HepG2 (cell line): ENCODE measurements at regions not wholly inside any gene's neighbourhood (a gene's known extent, or its start where the extent isn't known, plus 50 kb on each side); places are given as distances from the start of the nearest gene placed in this dataset.

Experiments used
- ATAC-seq: fragments of 200-7000 bp; cut with Tn5 transposase; 3 replicates; pipeline ENCODE4 v1.9.1; 2020; ENCODE audit warnings: mild to moderate bottlenecking, moderate library complexity
- BruUV-seq: library from RNA; stranded (reverse); fragments of 400-500 nt; replicated peaks from 2 replicates; lab custom pipeline; 2021; lab: Mats Ljungman, UMichigan
- CTCF ChIA-PET: fragments of 300-600 bp; formaldehyde crosslinking; extraction: SDS; loops from one replicate; lab custom pipeline; 2021; ENCODE audit warnings: low total read pairs, inconsistent platforms, low intra/inter-chr PET ratio; lab: Yijun Ruan, JAX
- POLR2A ChIA-PET: fragments of 350-600 bp; sonication (Branson Sonifier 250); formaldehyde crosslinking; loops from one replicate; lab custom pipeline; 2020; ENCODE audit warnings: antibody characterized with exemption, inconsistent platforms; lab: Yijun Ruan, JAX
- DNase-seq: peaks from one replicate; pipeline ENCODE4 v3.0.0-alpha.2; 2015; ENCODE audit warnings: low spot score
- FAIRE-seq: peaks from 3 replicates; lab custom pipeline; 2011; peaks lifted over from hg19 to GRCh38; lab: Jason Lieb, UNC
- H2AFZ ChIP-seq: one replicate; pipeline ENCODE4 v1.6.1; 2011; ENCODE audit warnings: low read length, inconsistent platforms
- H3K27ac ChIP-seq: fragments of 300-600 bp; 3 replicates; pipeline ENCODE4 v1.8.0; 2011; ENCODE audit warnings: mixed run types, mild to moderate bottlenecking, mixed read lengths, low read length, inconsistent platforms; ENCODE audit not compliant: insufficient read depth; ENCODE audit errors: extremely low read length
- H3K27me3 ChIP-seq, 2 experiments: fragments of 200-600 bp in 1 of 2; 2 replicates in 1 of 2; 3 replicates in 1 of 2; pipeline versions ENCODE4 v1.6.0 to v1.8.0; 2011; ENCODE audit warnings: low read length in 2 of 2, mild to moderate bottlenecking in 2 of 2, moderate library complexity in 2 of 2, inconsistent platforms in 1 of 2; ENCODE audit not compliant: insufficient read depth in 2 of 2, control insufficient read depth in 1 of 2
- H3K36me3 ChIP-seq, 2 experiments: fragments of 200-600 bp in 1 of 2; replicated peaks in 1 of 2; 2 replicates in 1 of 2; 3 replicates in 1 of 2; pipeline versions ENCODE4 v1.5.1 to v1.8.0; 2011; ENCODE audit warnings: low read length in 2 of 2, inconsistent platforms in 1 of 2; ENCODE audit not compliant: insufficient read depth in 2 of 2, control insufficient read depth in 1 of 2
- H3K4me1 ChIP-seq: 2 replicates; pipeline ENCODE4 v1.5.1; 2012; ENCODE audit warnings: low read length, inconsistent platforms; ENCODE audit not compliant: insufficient read depth
- H3K4me2 ChIP-seq: 2 replicates; pipeline ENCODE4 v1.6.0; 2011; ENCODE audit warnings: low read depth, low read length, inconsistent platforms
- H3K4me3 ChIP-seq, 3 experiments: fragments of 200-600 bp in 1 of 3; sonication (generic), shearing (Covaris generic) in 1 of 3; replicated peaks in 1 of 3; 2 replicates each; pipeline ENCODE4 v1.5.1; 2011 to 2016; ENCODE audit warnings: low read length in 3 of 3, inconsistent platforms in 2 of 3, low read depth in 2 of 3, mild to moderate bottlenecking in 2 of 3, control low read depth in 1 of 3, mixed read lengths in 1 of 3; ENCODE audit not compliant: insufficient read depth in 1 of 3
- H3K79me2 ChIP-seq: one replicate; pipeline ENCODE4 v1.6.1; 2011; ENCODE audit warnings: low read length, inconsistent platforms; ENCODE audit not compliant: insufficient read depth
- H3K9ac ChIP-seq: 2 replicates; pipeline ENCODE4 v1.6.0; 2011; ENCODE audit warnings: mild to moderate bottlenecking, low read depth, low read length, inconsistent platforms; ENCODE audit not compliant: insufficient read depth
- H3K9me3 ChIP-seq: 2 replicates; pipeline ENCODE4 v1.5.1; 2012; ENCODE audit warnings: mild to moderate bottlenecking, low read length
- H4K20me1 ChIP-seq: 2 replicates; pipeline ENCODE4 v1.6.0; 2011; ENCODE audit warnings: inconsistent platforms, mild to moderate bottlenecking, low read length, moderate library complexity; ENCODE audit not compliant: insufficient read depth
- HES4 ChIP-seq: sonication (generic); formaldehyde crosslinking; IDR thresholded peaks from 2 replicates; pipeline ENCODE4 v1.9.0; 2021; ENCODE audit warnings: mild to moderate bottlenecking, missing genetic modification reagents, borderline replicate concordance
- KLF16 ChIP-seq, 2 experiments: sonication (generic) in 1 of 2; formaldehyde crosslinking in 1 of 2; IDR thresholded peaks; 2 replicates each; pipeline versions ENCODE4 v1.6.1 to v1.8.0; 2016 to 2023; ENCODE audit warnings: missing genetic modification reagents in 2 of 2, missing compliant biosample characterization in 1 of 2
- MIXL1 ChIP-seq: IDR thresholded peaks from 2 replicates; pipeline ENCODE4 v1.6.1; 2016
- MTF2 ChIP-seq: sonication (generic); formaldehyde crosslinking; IDR thresholded peaks from 2 replicates; pipeline ENCODE4 v1.5.0; 2020; ENCODE audit warnings: missing genetic modification reagents, borderline replicate concordance
- SIX4 ChIP-seq: sonication (generic); formaldehyde crosslinking; IDR thresholded peaks from 2 replicates; pipeline ENCODE4 v1.4.0; 2020; ENCODE audit warnings: missing genetic modification reagents
- ZBTB2 ChIP-seq: sonication (generic); formaldehyde crosslinking; IDR thresholded peaks from 2 replicates; pipeline ENCODE4 v1.8.0; 2022; ENCODE audit warnings: low read depth, missing genetic modification reagents
- ZNF101 ChIP-seq: sonication (generic); formaldehyde crosslinking; IDR thresholded peaks from 2 replicates; pipeline ENCODE4 v1.4.0; 2020; ENCODE audit warnings: mild to moderate bottlenecking, low read depth, missing genetic modification reagents, borderline replicate concordance
- ZNF484 ChIP-seq: sonication (generic); formaldehyde crosslinking; IDR thresholded peaks from 2 replicates; pipeline ENCODE4 v1.5.1; 2020; ENCODE audit warnings: mild to moderate bottlenecking, low read depth, missing genetic modification reagents, borderline replicate concordance
- ZNF609 ChIP-seq: sonication (generic); formaldehyde crosslinking; IDR thresholded peaks from 2 replicates; pipeline ENCODE4 v1.4.0; 2020; ENCODE audit warnings: mild to moderate bottlenecking, missing genetic modification reagents, borderline replicate concordance
- in situ Hi-C: cut with HindIII; loops from 2 replicates; pipeline ENCODE4 v1.10.0; 2017; ENCODE audit warnings: low pct_unique_long_range_greater_than_20kb; ENCODE audit not compliant: extremely low pct_ligation_motif_present
- intact Hi-C: fragments of 100-400 bp; cut with micrococcal nuclease; formaldehyde crosslinking; loops from one replicate; pipeline ENCODE4 v1.10.0; 2022; ENCODE audit not compliant: unreplicated experiment
- TF ChIP-seq, protein P1 (sequence below): IDR thresholded peaks from 2 replicates; pipeline ENCODE4 v1.6.1; 2016; ENCODE audit warnings: missing compliant biosample characterization, missing genetic modification reagents, borderline replicate concordance
- TF ChIP-seq, protein P2 (sequence below): sonication (generic); formaldehyde crosslinking; IDR thresholded peaks from 2 replicates; pipeline ENCODE4 v1.5.0; 2020; ENCODE audit warnings: missing genetic modification reagents

DNA sequence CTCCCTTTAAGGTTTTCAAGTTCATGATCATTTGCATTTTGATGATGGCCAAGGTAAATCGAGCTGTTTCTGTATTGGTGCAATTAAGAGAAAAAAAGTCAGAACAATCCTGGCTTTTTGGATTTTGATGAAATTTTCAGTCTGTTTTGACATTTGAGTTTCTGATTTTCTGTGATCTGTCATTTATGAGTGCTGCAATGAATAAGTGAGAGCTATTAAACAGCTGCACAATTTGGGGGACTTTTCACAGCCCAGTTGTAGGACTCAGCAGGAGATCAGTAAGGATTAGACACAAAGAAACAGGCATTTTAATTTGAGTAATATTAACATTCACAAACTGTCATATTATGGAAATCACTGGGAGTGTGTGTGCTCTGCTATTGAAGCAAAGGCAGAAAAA lies 452.9 kb upstream of the CXADR start (continued):
- TF ChIP-seq, protein P1, sequence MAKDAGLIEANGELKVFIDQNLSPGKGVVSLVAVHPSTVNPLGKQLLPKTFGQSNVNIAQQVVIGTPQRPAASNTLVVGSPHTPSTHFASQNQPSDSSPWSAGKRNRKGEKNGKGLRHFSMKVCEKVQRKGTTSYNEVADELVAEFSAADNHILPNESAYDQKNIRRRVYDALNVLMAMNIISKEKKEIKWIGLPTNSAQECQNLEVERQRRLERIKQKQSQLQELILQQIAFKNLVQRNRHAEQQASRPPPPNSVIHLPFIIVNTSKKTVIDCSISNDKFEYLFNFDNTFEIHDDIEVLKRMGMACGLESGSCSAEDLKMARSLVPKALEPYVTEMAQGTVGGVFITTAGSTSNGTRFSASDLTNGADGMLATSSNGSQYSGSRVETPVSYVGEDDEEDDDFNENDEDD (CRISPR knock-in tag), result no peak

GRCh38 chr21:17066006-17066405 lies 446.8 kb upstream of the CXADR start:
- Histone ChIP-seq H3K36me3 (no peaks in the 10 kb centered on the region), H3K27ac (no peak overlapping the region), H3K9me3 (no peaks in the 10 kb centered on the region), H4K20me1 (no peaks in the 10 kb centered on the region), H3K79me2 (no peaks in the 10 kb centered on the region), H3K4me1 (no peaks in the 10 kb centered on the region), H3K4me3 (no peak overlapping the region), H3K9ac (no peak overlapping the region), H3K27me3 (no peaks in the 10 kb centered on the region; a peak in 1 of 5 replicates), H2AFZ (no peak overlapping the region), H3K4me2 (no peak overlapping the region)
- ATAC-seq (no peak), DNase-seq (no peak), FAIRE-seq (no peak)
- BruUV-seq, result no TSS peak
- CTCF ChIA-PET, result no interaction called here
- TF ChIP-seq MTF2 (CRISPR knock-in tag) (no peak), ZNF609 (CRISPR knock-in tag) (no peak), HES4 (CRISPR knock-in tag) (no peak), ZNF484 (no peak), ZBTB2 (no peak), SIX4 (CRISPR knock-in tag) (no peak), ZNF101 (CRISPR knock-in tag) (no peak), KLF16 (CRISPR knock-in tag; IDR thresholded peaks at IDR 0.05) (no peak), MIXL1 (CRISPR knock-in tag) (no peak)
- TF ChIP-seq, protein P2, sequence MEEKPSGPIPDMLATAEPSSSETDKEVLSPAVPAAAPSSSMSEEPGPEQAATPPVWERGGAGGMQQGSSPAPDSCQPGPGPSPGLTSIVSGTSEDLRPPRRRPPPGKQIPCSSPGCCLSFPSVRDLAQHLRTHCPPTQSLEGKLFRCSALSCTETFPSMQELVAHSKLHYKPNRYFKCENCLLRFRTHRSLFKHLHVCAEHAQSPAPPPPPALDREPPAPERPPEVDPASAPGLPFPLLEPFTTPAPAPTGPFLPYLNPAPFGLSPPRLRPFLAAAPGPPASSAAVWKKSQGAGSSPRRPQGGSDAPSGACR (CRISPR knock-in tag), result no peak
- POLR2A ChIA-PET, result no interaction called here
- intact Hi-C loops, result no loop called here
- in situ Hi-C loops, result no loop called here
